A549 (cell line): ENCODE measurements at regions not wholly inside any gene's neighbourhood (a gene's known extent, or its start where the extent isn't known, plus 50 kb on each side); places are given as distances from the start of the nearest gene placed in this dataset.
"Not testable (repeated sequence)": the region's sequence is repeated elsewhere in the genome, so short reads cannot be mapped to it uniquely, and the experiment has no call there.

Experiments
- ATAC-seq, 2 experiments: fragments of 200-7000 bp in 1 of 2; fragments of >200 bp in 1 of 2; cut with Nextera tagmentation in 1 of 2; cut with Tn5 transposase in 1 of 2; 3 replicates each; pipeline versions ENCODE4 v1.8.0 to v1.9.1; 2018 to 2020; ENCODE audit warnings: mild to moderate bottlenecking in 1 of 2, moderate library complexity in 1 of 2
- CTCF ChIA-PET: fragments of 300-600 bp; sonication (Branson Sonifier 250); formaldehyde crosslinking; extraction: SDS; loops from one replicate; lab custom pipeline; 2021; ENCODE audit warnings: antibody characterized with exemption, inconsistent platforms; lab: Yijun Ruan, JAX
- POLR2A ChIA-PET: fragments of 350-600 bp; formaldehyde crosslinking; extraction: SDS; loops from one replicate; lab custom pipeline; 2021; ENCODE audit warnings: antibody characterized with exemption, inconsistent platforms; lab: Yijun Ruan, JAX
- DNase-seq, 2 experiments: peaks; one replicate each; pipeline versions ENCODE4 v3.0.0 to v3.0.0-alpha.2; 2011 to 2016; ENCODE audit warnings: low read depth in 1 of 2, low spot score in 1 of 2
- FAIRE-seq: peaks from 2 replicates; lab custom pipeline; 2011; peaks lifted over from hg19 to GRCh38; lab: Jason Lieb, UNC
- H3K27ac ChIP-seq, 2 experiments: fragments of >200 bp; sonication (Bioruptor Twin); formaldehyde crosslinking; 3 replicates each; pipeline ENCODE4 v1.5.1; 2016 to 2017
- H3K4me1 ChIP-seq: fragments of >200 bp; sonication (Bioruptor Twin); formaldehyde crosslinking; 3 replicates; pipeline ENCODE4 v1.6.1; 2016
- H3K4me2 ChIP-seq: fragments of >200 bp; sonication (Bioruptor Twin); formaldehyde crosslinking; 3 replicates; pipeline ENCODE4 v1.6.1; 2016
- H3K4me3 ChIP-seq: fragments of >200 bp; sonication (Bioruptor Twin); formaldehyde crosslinking; 3 replicates; pipeline ENCODE4 v1.5.1; 2016
- H3K9me3 ChIP-seq: fragments of >200 bp; sonication (Bioruptor Twin); formaldehyde crosslinking; 3 replicates; pipeline ENCODE4 v1.6.1; 2016
- BCL3 ChIP-seq: fragments of >200 bp; sonication (Bioruptor Twin); formaldehyde crosslinking; IDR thresholded peaks from 3 replicates; pipeline ENCODE4 v1.6.1; 2016
- CBX8 ChIP-seq: fragments of 200-600 bp; sonication (generic); IDR thresholded peaks from 2 replicates; pipeline ENCODE4 v1.6.1; 2016
- CHD2 ChIP-seq: fragments of 150-350 bp; IDR thresholded peaks from 2 replicates; pipeline ENCODE4 v1.6.1; 2014; ENCODE audit warnings: low read length; ENCODE audit not compliant: partially characterized antibody
- EHMT2 ChIP-seq: fragments of 200-600 bp; sonication (generic); IDR thresholded peaks from 2 replicates; pipeline ENCODE4 v1.6.1; 2016; ENCODE audit warnings: antibody characterized with exemption, low read depth, mild to moderate bottlenecking, moderate library complexity
- EP300 ChIP-seq, 2 experiments: fragments of >200 bp; sonication (Bioruptor Twin); formaldehyde crosslinking; IDR thresholded peaks; 2 replicates in 1 of 2; 3 replicates in 1 of 2; pipeline ENCODE4 v1.6.1; 2016 to 2017
- ESRRA ChIP-seq: fragments of 150-350 bp; IDR thresholded peaks from 2 replicates; pipeline ENCODE4 v1.6.1; 2014; ENCODE audit warnings: mild to moderate bottlenecking, low read length, borderline replicate concordance
- FOSB ChIP-seq: fragments of 250-450 bp; sonication (Bioruptor Pico); IDR thresholded peaks from 2 replicates; pipeline ENCODE4 v1.5.0; 2020; ENCODE audit warnings: mild to moderate bottlenecking, moderate library complexity
- FOSL2 ChIP-seq, 2 experiments: fragments of 450-650 bp in 1 of 2; fragments of >200 bp in 1 of 2; sonication (Bioruptor Twin) in 1 of 2; formaldehyde crosslinking; IDR thresholded peaks; 2 replicates each; pipeline versions ENCODE4 v1.5.0 to v1.6.1; 2016 to 2020; ENCODE audit warnings: mild to moderate bottlenecking in 1 of 2, moderate library complexity in 1 of 2
- HDAC2 ChIP-seq: fragments of 200-600 bp; sonication (generic); IDR thresholded peaks from 2 replicates; pipeline ENCODE4 v1.6.1; 2016
- JUNB ChIP-seq: fragments of >200 bp; sonication (Bioruptor Twin); formaldehyde crosslinking; IDR thresholded peaks from 2 replicates; pipeline ENCODE4 v1.6.1; 2016
- KDM1A ChIP-seq: fragments of 200-600 bp; sonication (generic); IDR thresholded peaks from 2 replicates; pipeline ENCODE4 v1.6.1; 2016; ENCODE audit warnings: low read depth, mild to moderate bottlenecking
- MAFK ChIP-seq: fragments of 450-650 bp; IDR thresholded peaks from 2 replicates; pipeline ENCODE4 v1.6.1; 2014; ENCODE audit not compliant: partially characterized antibody
- NFE2L2 ChIP-seq: fragments of 150-350 bp; conservative IDR thresholded peaks from 2 replicates; pipeline ENCODE4 v1.6.1; 2014; ENCODE audit warnings: low read length
- PHF8 ChIP-seq: fragments of 200-600 bp; sonication (generic); IDR thresholded peaks from 2 replicates; pipeline ENCODE4 v1.6.1; 2016; ENCODE audit warnings: low read depth, mild to moderate bottlenecking, antibody characterized with exemption, moderate library complexity, borderline replicate concordance
- POLR2A ChIP-seq: IDR thresholded peaks from 2 replicates; pipeline ENCODE4 v1.6.1; 2012; ENCODE audit warnings: mild to moderate bottlenecking, low read length
- RARB ChIP-seq: fragments of 250-450 bp; sonication (Bioruptor Pico); IDR thresholded peaks from 2 replicates; pipeline ENCODE4 v1.8.0; 2021; ENCODE audit warnings: mild to moderate bottlenecking, moderate library complexity
- RFX5 ChIP-seq: fragments of 450-650 bp; IDR thresholded peaks from 2 replicates; pipeline ENCODE4 v1.7.1; 2014; ENCODE audit warnings: antibody characterized with exemption, mild to moderate bottlenecking, moderate library complexity
- SMC3 ChIP-seq: fragments of >200 bp; sonication (Bioruptor Twin); formaldehyde crosslinking; IDR thresholded peaks from 3 replicates; pipeline ENCODE4 v1.6.1; 2018; ENCODE audit warnings: inconsistent platforms
- USF2 ChIP-seq: fragments of 450-650 bp; IDR thresholded peaks from 2 replicates; pipeline ENCODE4 v1.6.1; 2014; ENCODE audit warnings: antibody characterized with exemption
- ZC3H11A ChIP-seq: fragments of 450-650 bp; IDR thresholded peaks from 2 replicates; pipeline ENCODE4 v1.6.1; 2014; ENCODE audit warnings: antibody characterized with exemption, mild to moderate bottlenecking
- ZFP36 ChIP-seq: fragments of 450-650 bp; IDR thresholded peaks from 2 replicates; pipeline ENCODE4 v1.6.1; 2014; ENCODE audit warnings: borderline replicate concordance; ENCODE audit not compliant: partially characterized antibody
- WGBS: methylation state at CpG from one replicate; pipeline ENCODE4 v1.1.6; 2017; ENCODE audit errors: missing lambda C conversion rate; 5-methylcytosine and 5-hydroxymethylcytosine counted together
- TF ChIP-seq, protein P1 (sequence below): fragments of 250-450 bp; sonication (Bioruptor Pico); IDR thresholded peaks from 2 replicates; pipeline ENCODE4 v1.5.0; 2021; ENCODE audit warnings: mild to moderate bottlenecking, moderate library complexity, borderline replicate concordance

DNA sequence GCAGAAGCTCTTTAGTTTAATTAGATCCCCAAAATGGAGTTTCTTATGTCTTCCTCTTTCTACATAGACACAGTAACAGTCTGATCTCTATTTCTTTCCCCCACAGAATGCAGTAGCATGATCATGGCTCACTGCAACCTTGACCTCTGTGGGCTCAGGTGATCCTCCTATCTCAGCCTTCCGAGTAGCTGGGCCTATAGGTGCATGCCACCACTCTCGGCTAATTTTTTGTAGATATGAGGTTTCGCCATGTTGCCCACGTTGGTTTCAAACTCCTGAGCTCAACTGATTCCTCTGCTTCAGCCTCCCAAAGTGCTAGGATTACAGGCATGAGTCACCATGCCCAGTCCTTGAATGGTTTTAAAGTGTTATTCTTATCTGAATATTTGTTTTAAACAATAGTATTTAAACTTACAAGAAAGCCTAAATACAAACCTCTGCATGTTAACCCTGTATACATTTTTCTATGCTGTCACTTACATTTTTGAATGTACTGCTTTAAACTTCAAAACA lies 120.6 kb downstream of the GOSR1 start:
- no peak overlapping the region for H3K4me3 ChIP-seq
- 75% methylated on average over 4 of the region's 4 CpGs for WGBS
- H3K4me1 ChIP-seq, result peaks cover 5% of the 10 kb centered on the region; the same call in 2 of the 3 replicates
- FAIRE-seq (no peak), DNase-seq (no peak), ATAC-seq (no peak)
- ChIA-PET POLR2A (no interaction called here), CTCF (interaction anchor here (0.8 to 1.2 kb wide), 2 partner anchors 16 to 119 kb away, joined by 3 read pairs; no protein-coding TSS in a partner anchor)
- TF ChIP-seq FOSL2 (IDR thresholded peaks at IDR 0.05) (no peak), FOSL2 (CRISPR knock-in tag; IDR thresholded peaks at IDR 0.05) (peak; percentile 23; the same call in 1 of the 2 replicates), CBX8 (no peak)
- no peaks in the 10 kb centered on the region for H3K9me3 ChIP-seq
- no peak overlapping the region for H3K27ac ChIP-seq
- H3K4me2 ChIP-seq, result no peak overlapping the region

DNA sequence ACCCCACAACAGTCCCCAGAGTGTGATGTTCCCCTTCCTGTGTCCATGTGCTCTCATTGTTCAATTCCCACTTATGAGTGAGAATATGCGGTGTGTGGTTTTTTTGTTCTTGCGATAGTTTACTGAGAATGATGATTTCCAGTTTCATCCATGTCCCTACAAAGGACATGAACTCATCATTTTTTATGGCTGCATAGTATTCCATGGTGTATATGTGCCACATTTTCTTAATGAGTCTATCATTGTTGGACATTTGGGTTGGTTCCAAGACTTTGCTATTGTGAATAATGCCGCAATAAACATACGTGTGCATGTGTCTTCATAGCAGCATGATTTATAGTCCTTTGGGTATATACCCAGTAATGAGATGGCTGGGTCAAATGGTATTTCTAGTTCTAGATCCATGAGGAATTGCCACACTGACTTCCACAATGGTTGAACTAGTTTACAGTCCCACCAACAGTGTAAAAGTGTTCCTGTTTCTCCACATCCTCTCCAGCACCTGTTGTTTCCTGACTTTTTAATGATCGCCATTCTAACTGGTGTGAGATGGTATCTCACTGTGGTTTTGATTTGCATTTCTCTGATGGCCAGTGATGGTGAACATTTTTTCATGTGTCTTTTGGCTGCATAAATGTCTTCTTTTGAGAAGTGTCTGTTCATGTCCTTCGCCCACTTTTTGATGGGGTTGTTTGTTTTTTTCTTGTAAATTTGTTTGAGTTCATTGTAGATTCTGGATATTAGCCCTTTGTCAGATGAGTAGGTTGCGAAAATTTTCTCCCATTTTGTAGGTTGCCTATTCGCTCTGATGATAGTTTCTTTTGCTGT lies 120.0 kb downstream of the GOSR1 start:
- DNase-seq, H3K4me1 ChIP-seq, POLR2A ChIA-PET, H3K27ac ChIP-seq, ATAC-seq, H3K4me3 ChIP-seq, H3K4me2 ChIP-seq, FAIRE-seq, H3K9me3 ChIP-seq: not testable (repeated sequence)
- 86% methylated on average over 6 of the region's 8 CpGs for WGBS
- CTCF ChIA-PET, result interaction anchor here (0.8 to 1.2 kb wide), 2 partner anchors 15 to 120 kb away, joined by 3 read pairs; no protein-coding TSS in a partner anchor

DNA sequence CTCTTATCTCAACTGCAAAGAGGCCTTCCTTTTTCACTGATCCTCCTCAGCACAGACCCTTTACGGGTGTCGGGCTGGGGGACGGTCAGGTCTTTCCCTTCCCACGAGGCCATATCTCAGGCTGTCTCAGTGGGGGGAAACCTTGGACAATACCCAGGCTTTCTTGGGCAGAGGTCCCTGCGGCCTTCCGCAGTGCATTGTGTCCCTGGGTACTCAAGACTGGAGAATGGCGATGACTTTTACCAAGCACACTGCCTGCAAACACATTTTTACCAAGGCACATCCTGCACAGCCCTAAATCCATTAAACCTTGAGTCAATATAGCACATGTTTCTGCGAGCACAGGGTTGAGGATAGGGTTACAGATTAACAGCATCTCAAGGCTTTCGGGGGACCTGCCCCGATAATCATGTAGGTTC lies 117.8 kb downstream of the GOSR1 start:
- not testable (repeated sequence) for ATAC-seq, FAIRE-seq
- WGBS, result 77% methylated on average over 10 of the region's 10 CpGs

DNA sequence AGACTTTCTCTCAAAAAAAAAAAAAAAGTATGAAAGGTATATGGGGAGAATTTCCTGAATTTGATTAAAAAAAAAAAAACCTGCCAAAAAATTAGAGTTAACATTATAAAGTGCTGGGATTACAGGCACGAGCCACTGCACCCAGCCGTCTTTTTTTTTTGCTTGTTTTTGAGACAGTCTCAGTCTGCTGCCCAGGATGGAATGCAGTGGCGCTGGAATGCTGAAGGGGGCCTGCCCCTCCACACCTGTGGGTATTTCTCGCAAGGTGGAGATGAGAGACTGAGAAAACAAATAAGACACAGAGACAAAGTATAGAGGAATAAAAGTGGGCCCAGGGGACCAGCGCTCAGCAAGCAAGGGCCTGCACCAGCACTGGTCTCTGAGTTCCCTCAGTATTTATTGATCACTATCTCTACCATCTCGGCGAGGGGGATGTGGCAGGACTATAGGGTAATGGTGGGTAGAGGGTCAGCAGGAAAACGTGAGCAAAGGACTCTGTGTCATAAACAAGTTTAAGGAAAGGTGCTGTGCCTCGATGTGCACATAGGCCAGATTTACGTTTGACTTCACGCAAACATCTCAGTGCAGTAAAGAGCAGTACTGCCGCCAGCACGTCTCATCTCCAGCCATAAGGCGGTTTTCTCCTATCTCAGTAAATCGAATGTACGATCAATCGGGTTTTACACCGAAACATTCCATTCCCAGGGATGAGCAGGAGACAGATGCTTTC lies 117.2 kb downstream of the GOSR1 start:
- Histone ChIP-seq H3K27ac (no peak overlapping the region), H3K4me3 (no peak overlapping the region), H3K4me2 (no peak overlapping the region), H3K4me1 (peaks cover 2% of the 10 kb centered on the region; the same call in 1 of the 3 replicates), H3K9me3 (no peaks in the 10 kb centered on the region)
- ATAC-seq (no peak), DNase-seq (no peak), FAIRE-seq (no peak)
- POLR2A ChIA-PET, result no interaction called here
- 82% methylated on average over 18 of the region's 18 CpGs for WGBS
- CTCF ChIA-PET, result no interaction called here
- TF ChIP-seq KDM1A (no peak), SMC3 (no peak), RARB (CRISPR knock-in tag) (no peak), PHF8 (no peak), JUNB (no peak), ZFP36 (no peak), EHMT2 (no peak), EP300 (IDR thresholded peaks at IDR 0.05) (no peak), ESRRA (no peak), POLR2A (no peak), USF2 (no peak), RFX5 (no peak), FOSB (CRISPR knock-in tag) (no peak), ZC3H11A (no peak), HDAC2 (no peak), NFE2L2 (no peak), BCL3 (no peak), CHD2 (no peak), MAFK (no peak)
- TF ChIP-seq, protein P1, sequence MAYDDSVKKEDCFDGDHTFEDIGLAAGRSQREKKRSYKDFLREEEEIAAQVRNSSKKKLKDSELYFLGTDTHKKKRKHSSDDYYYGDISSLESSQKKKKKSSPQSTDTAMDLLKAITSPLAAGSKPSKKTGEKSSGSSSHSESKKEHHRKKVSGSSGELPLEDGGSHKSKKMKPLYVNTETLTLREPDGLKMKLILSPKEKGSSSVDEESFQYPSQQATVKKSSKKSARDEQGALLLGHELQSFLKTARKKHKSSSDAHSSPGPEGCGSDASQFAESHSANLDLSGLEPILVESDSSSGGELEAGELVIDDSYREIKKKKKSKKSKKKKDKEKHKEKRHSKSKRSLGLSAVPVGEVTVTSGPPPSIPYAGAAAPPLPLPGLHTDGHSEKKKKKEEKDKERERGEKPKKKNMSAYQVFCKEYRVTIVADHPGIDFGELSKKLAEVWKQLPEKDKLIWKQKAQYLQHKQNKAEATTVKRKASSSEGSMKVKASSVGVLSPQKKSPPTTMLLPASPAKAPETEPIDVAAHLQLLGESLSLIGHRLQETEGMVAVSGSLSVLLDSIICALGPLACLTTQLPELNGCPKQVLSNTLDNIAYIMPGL (CRISPR knock-in tag), result no peak
- TF ChIP-seq, all 56 proteins: peak for 0

More for the DNA sequence above, 117.8 kb downstream of the GOSR1 start:
- DNase-seq, H3K9me3 ChIP-seq, CTCF ChIA-PET, H3K4me2 ChIP-seq, H3K27ac ChIP-seq, H3K4me3 ChIP-seq, POLR2A ChIA-PET, H3K4me1 ChIP-seq: not testable (repeated sequence)
